ENCODE measurements at regions not wholly inside any gene's neighbourhood (a gene's known extent, or its start where the extent isn't known, plus 50 kb on each side); places are given as distances from the start of the nearest gene placed in this dataset.

DNA sequence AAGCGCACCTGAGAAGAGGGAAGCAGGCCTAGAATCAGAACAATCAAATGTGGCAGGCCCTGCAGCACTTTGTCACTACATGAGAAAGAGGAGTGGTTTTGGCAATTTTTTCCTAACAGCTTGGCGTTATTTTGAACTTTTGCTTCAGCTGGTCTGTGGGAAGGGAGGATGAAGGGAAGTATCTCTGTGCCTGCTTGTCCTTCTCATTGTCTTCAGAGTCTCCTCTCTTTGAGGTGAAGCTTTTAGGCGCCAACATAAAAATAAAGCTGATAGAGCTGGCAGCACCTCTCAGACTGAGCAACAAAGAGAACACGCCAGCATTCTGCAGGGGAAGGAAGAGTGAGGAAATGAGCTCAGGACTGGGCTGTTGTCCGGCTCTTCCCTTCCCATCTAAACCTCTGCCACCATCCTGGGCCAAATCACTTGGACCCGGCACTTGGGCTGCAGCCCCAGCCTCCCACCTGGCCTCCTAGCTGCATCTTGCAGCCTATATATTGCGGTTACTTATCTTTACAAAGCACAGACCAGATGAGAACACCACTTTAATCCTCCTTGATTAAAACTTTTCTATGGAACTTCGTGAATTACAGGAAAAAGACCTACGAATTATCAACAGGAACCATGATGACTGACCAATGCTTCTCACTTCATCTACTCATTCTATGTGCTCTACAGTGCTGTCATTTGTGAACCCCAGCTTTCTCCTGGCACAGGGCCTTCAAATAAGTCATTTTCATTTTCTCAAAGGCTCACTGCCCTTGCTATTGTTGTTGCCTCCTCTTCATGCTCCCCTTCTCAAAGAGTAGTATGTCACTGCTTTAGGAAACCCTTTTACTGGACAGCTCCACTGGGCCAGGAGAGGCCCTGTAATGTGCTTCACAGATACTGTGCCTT is 476.4 kb upstream of the HS3ST1 start:
- H3K27me3 ChIP-seq (ENCODE audit: control insufficient read depth in 1 of 2, insufficient read depth in 2 of 2, low read length in 2 of 2): no peaks in the 10 kb centered on the region
- POLR2A ChIA-PET: no interaction called here
- no peak overlapping the region for H3K27ac ChIP-seq (ENCODE audit: extremely low read length, insufficient read depth, low read length)
- DNase-seq (ENCODE audit: low spot score) (no peak), ATAC-seq (no peak), FAIRE-seq (no peak)
- no TSS peak for BruUV-seq (replicated peaks)
- in situ Hi-C loops (cut with HindIII; ENCODE audit: extremely low pct_ligation_motif_present, low pct_unique_long_range_greater_than_20kb): no loop called here
- H3K79me2 ChIP-seq (ENCODE audit: insufficient read depth, low read length): no peaks in the 10 kb centered on the region
- no peaks in the 10 kb centered on the region for H4K20me1 ChIP-seq (ENCODE audit: insufficient read depth, low read length)
- H3K4me1 ChIP-seq (ENCODE audit: insufficient read depth, low read length): no peaks in the 10 kb centered on the region
- CTCF ChIA-PET (ENCODE audit: low intra/inter-chr PET ratio, low total read pairs): no interaction called here
- H3K36me3 ChIP-seq (replicated peaks in 1 of 2; ENCODE audit: control insufficient read depth in 1 of 2, insufficient read depth in 2 of 2, low read length in 2 of 2): no peaks in the 10 kb centered on the region
- no peak overlapping the region for H3K4me2 ChIP-seq (ENCODE audit: low read depth, low read length)
- 5% methylated on average over 9 of the region's 9 CpGs for WGBS (ENCODE audit: low lambda C conversion rate)
- TF ChIP-seq SMYD3 (CRISPR knock-in tag; IDR thresholded peaks at IDR 0.05) (no peak), ZNF326 (CRISPR knock-in tag; IDR thresholded peaks at IDR 0.05; ENCODE audit: borderline replicate concordance) (no peak), SNRNP70 (IDR thresholded peaks at IDR 0.05; ENCODE audit: low read depth, low read length) (no peak), ZNF619 (CRISPR knock-in tag; IDR thresholded peaks at IDR 0.05) (no peak), ZC3H4 (CRISPR knock-in tag; IDR thresholded peaks at IDR 0.05; ENCODE audit: borderline replicate concordance) (no peak), ZMYM2 (CRISPR knock-in tag; IDR thresholded peaks at IDR 0.05) (no peak), ZNF75D (CRISPR knock-in tag; IDR thresholded peaks at IDR 0.05; ENCODE audit: borderline replicate concordance) (no peak), SKI (IDR thresholded peaks at IDR 0.05; ENCODE audit: partially characterized antibody) (no peak), ZNF883 (CRISPR knock-in tag; IDR thresholded peaks at IDR 0.05; ENCODE audit: not compliant biosample characterization) (no peak), ZNF891 (CRISPR knock-in tag; IDR thresholded peaks at IDR 0.05) (no peak), ATF5 (CRISPR knock-in tag; IDR thresholded peaks at IDR 0.05; ENCODE audit: low read depth) (no peak), ZNF343 (CRISPR knock-in tag; IDR thresholded peaks at IDR 0.05) (no peak), ZNF670 (CRISPR knock-in tag; IDR thresholded peaks at IDR 0.05; ENCODE audit: borderline replicate concordance) (no peak), FOXK2 (IDR thresholded peaks at IDR 0.05) (no peak), ESRRA (CRISPR knock-in tag; IDR thresholded peaks at IDR 0.05; ENCODE audit: low read depth) (no peak), ZNF225 (CRISPR knock-in tag; IDR thresholded peaks at IDR 0.05) (no peak)
- TF ChIP-seq, protein P1, sequence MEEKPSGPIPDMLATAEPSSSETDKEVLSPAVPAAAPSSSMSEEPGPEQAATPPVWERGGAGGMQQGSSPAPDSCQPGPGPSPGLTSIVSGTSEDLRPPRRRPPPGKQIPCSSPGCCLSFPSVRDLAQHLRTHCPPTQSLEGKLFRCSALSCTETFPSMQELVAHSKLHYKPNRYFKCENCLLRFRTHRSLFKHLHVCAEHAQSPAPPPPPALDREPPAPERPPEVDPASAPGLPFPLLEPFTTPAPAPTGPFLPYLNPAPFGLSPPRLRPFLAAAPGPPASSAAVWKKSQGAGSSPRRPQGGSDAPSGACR (CRISPR knock-in tag; IDR thresholded peaks at IDR 0.05): no peak
- TF ChIP-seq, protein P2, sequence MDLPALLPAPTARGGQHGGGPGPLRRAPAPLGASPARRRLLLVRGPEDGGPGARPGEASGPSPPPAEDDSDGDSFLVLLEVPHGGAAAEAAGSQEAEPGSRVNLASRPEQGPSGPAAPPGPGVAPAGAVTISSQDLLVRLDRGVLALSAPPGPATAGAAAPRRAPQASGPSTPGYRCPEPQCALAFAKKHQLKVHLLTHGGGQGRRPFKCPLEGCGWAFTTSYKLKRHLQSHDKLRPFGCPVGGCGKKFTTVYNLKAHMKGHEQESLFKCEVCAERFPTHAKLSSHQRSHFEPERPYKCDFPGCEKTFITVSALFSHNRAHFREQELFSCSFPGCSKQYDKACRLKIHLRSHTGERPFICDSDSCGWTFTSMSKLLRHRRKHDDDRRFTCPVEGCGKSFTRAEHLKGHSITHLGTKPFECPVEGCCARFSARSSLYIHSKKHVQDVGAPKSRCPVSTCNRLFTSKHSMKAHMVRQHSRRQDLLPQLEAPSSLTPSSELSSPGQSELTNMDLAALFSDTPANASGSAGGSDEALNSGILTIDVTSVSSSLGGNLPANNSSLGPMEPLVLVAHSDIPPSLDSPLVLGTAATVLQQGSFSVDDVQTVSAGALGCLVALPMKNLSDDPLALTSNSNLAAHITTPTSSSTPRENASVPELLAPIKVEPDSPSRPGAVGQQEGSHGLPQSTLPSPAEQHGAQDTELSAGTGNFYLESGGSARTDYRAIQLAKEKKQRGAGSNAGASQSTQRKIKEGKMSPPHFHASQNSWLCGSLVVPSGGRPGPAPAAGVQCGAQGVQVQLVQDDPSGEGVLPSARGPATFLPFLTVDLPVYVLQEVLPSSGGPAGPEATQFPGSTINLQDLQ (CRISPR knock-in tag; IDR thresholded peaks at IDR 0.05): no peak
- TF ChIP-seq, protein P3, sequence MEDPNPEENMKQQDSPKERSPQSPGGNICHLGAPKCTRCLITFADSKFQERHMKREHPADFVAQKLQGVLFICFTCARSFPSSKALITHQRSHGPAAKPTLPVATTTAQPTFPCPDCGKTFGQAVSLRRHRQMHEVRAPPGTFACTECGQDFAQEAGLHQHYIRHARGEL (CRISPR knock-in tag; IDR thresholded peaks at IDR 0.05): no peak
- no peak overlapping the region for H3K4me3 ChIP-seq (replicated peaks in 1 of 3; ENCODE audit: insufficient read depth in 1 of 3, low read depth in 2 of 3, low read length in 3 of 3)
- H2AFZ ChIP-seq (ENCODE audit: low read length): no peak overlapping the region
- no peak overlapping the region for H3K9ac ChIP-seq (ENCODE audit: insufficient read depth, low read depth, low read length)
- intact Hi-C loops (cut with micrococcal nuclease; ENCODE audit: unreplicated experiment): no loop called here
- peaks cover 93% of the 10 kb centered on the region for H3K9me3 ChIP-seq (ENCODE audit: low read length)

All from HepG2 (cell line).